HepG2 (cell line): ENCODE measurements at regions not wholly inside any gene's neighbourhood (a gene's known extent, or its start where the extent isn't known, plus 50 kb on each side); places are given as distances from the start of the nearest gene placed in this dataset.

ENCODE experiments used
- ATAC-seq: fragments of 200-7000 bp; cut with Tn5 transposase; 3 replicates; pipeline ENCODE4 v1.9.1; 2020; ENCODE audit warnings: mild to moderate bottlenecking, moderate library complexity
- BruUV-seq: library from RNA; stranded (reverse); fragments of 400-500 nt; replicated peaks from 2 replicates; lab custom pipeline; 2021; lab: Mats Ljungman, UMichigan
- CTCF ChIA-PET: fragments of 300-600 bp; formaldehyde crosslinking; extraction: SDS; loops from one replicate; lab custom pipeline; 2021; ENCODE audit warnings: low total read pairs, inconsistent platforms, low intra/inter-chr PET ratio; lab: Yijun Ruan, JAX
- POLR2A ChIA-PET: fragments of 350-600 bp; sonication (Branson Sonifier 250); formaldehyde crosslinking; loops from one replicate; lab custom pipeline; 2020; ENCODE audit warnings: antibody characterized with exemption, inconsistent platforms; lab: Yijun Ruan, JAX
- DNase-seq: peaks from one replicate; pipeline ENCODE4 v3.0.0-alpha.2; 2015; ENCODE audit warnings: low spot score
- FAIRE-seq: peaks from 3 replicates; lab custom pipeline; 2011; peaks lifted over from hg19 to GRCh38; lab: Jason Lieb, UNC
- H2AFZ ChIP-seq: one replicate; pipeline ENCODE4 v1.6.1; 2011; ENCODE audit warnings: low read length, inconsistent platforms
- H3K27ac ChIP-seq: fragments of 300-600 bp; 3 replicates; pipeline ENCODE4 v1.8.0; 2011; ENCODE audit warnings: mixed run types, mild to moderate bottlenecking, mixed read lengths, low read length, inconsistent platforms; ENCODE audit not compliant: insufficient read depth; ENCODE audit errors: extremely low read length
- H3K27me3 ChIP-seq, 2 experiments: fragments of 200-600 bp in 1 of 2; 2 replicates in 1 of 2; 3 replicates in 1 of 2; pipeline versions ENCODE4 v1.6.0 to v1.8.0; 2011; ENCODE audit warnings: low read length in 2 of 2, mild to moderate bottlenecking in 2 of 2, moderate library complexity in 2 of 2, inconsistent platforms in 1 of 2; ENCODE audit not compliant: insufficient read depth in 2 of 2, control insufficient read depth in 1 of 2
- H3K36me3 ChIP-seq, 2 experiments: fragments of 200-600 bp in 1 of 2; replicated peaks in 1 of 2; 2 replicates in 1 of 2; 3 replicates in 1 of 2; pipeline versions ENCODE4 v1.5.1 to v1.8.0; 2011; ENCODE audit warnings: low read length in 2 of 2, inconsistent platforms in 1 of 2; ENCODE audit not compliant: insufficient read depth in 2 of 2, control insufficient read depth in 1 of 2
- H3K4me1 ChIP-seq: 2 replicates; pipeline ENCODE4 v1.5.1; 2012; ENCODE audit warnings: low read length, inconsistent platforms; ENCODE audit not compliant: insufficient read depth
- H3K4me2 ChIP-seq: 2 replicates; pipeline ENCODE4 v1.6.0; 2011; ENCODE audit warnings: low read depth, low read length, inconsistent platforms
- H3K4me3 ChIP-seq, 3 experiments: fragments of 200-600 bp in 1 of 3; sonication (generic), shearing (Covaris generic) in 1 of 3; replicated peaks in 1 of 3; 2 replicates each; pipeline ENCODE4 v1.5.1; 2011 to 2016; ENCODE audit warnings: low read length in 3 of 3, inconsistent platforms in 2 of 3, low read depth in 2 of 3, mild to moderate bottlenecking in 2 of 3, control low read depth in 1 of 3, mixed read lengths in 1 of 3; ENCODE audit not compliant: insufficient read depth in 1 of 3
- H3K79me2 ChIP-seq: one replicate; pipeline ENCODE4 v1.6.1; 2011; ENCODE audit warnings: low read length, inconsistent platforms; ENCODE audit not compliant: insufficient read depth
- H3K9ac ChIP-seq: 2 replicates; pipeline ENCODE4 v1.6.0; 2011; ENCODE audit warnings: mild to moderate bottlenecking, low read depth, low read length, inconsistent platforms; ENCODE audit not compliant: insufficient read depth
- H3K9me3 ChIP-seq: 2 replicates; pipeline ENCODE4 v1.5.1; 2012; ENCODE audit warnings: mild to moderate bottlenecking, low read length
- H4K20me1 ChIP-seq: 2 replicates; pipeline ENCODE4 v1.6.0; 2011; ENCODE audit warnings: inconsistent platforms, mild to moderate bottlenecking, low read length, moderate library complexity; ENCODE audit not compliant: insufficient read depth
- ATF3 ChIP-seq: sonication (generic); formaldehyde crosslinking; IDR thresholded peaks from 2 replicates; pipeline ENCODE4 v1.4.0; 2020; ENCODE audit warnings: missing genetic modification reagents
- HOXA5 ChIP-seq: sonication (generic); formaldehyde crosslinking; IDR thresholded peaks from 2 replicates; pipeline ENCODE4 v1.4.0; 2020; ENCODE audit warnings: missing genetic modification reagents
- JDP2 ChIP-seq: sonication (generic); formaldehyde crosslinking; IDR thresholded peaks from 2 replicates; pipeline ENCODE4 v1.8.1; 2022; ENCODE audit warnings: missing genetic modification reagents, borderline replicate concordance
- LRRFIP1 ChIP-seq: sonication (generic); formaldehyde crosslinking; conservative IDR thresholded peaks from 2 replicates; pipeline ENCODE4 v1.4.0; 2020; ENCODE audit warnings: missing genetic modification reagents
- RFX1 ChIP-seq: fragments of 450-650 bp; IDR thresholded peaks from 2 replicates; pipeline ENCODE4 v1.6.1; 2017
- ZNF512B ChIP-seq: sonication (generic); formaldehyde crosslinking; IDR thresholded peaks from 2 replicates; pipeline ENCODE4 v1.5.1; 2020; ENCODE audit warnings: missing genetic modification reagents, mild to moderate bottlenecking, borderline replicate concordance
- WGBS: methylation state at CpG from one replicate; pipeline ENCODE4 v1.1.6; 2017; ENCODE audit warnings: low lambda C conversion rate; 5-methylcytosine and 5-hydroxymethylcytosine counted together
- in situ Hi-C: cut with HindIII; loops from 2 replicates; pipeline ENCODE4 v1.10.0; 2017; ENCODE audit warnings: low pct_unique_long_range_greater_than_20kb; ENCODE audit not compliant: extremely low pct_ligation_motif_present
- intact Hi-C: fragments of 100-400 bp; cut with micrococcal nuclease; formaldehyde crosslinking; loops from one replicate; pipeline ENCODE4 v1.10.0; 2022; ENCODE audit not compliant: unreplicated experiment
- TF ChIP-seq, protein P1 (sequence below): sonication (generic); formaldehyde crosslinking; IDR thresholded peaks from 2 replicates; pipeline ENCODE4 v1.4.0; 2020; ENCODE audit warnings: missing genetic modification reagents, borderline replicate concordance
- TF ChIP-seq, protein P2 (sequence below): sonication (generic); formaldehyde crosslinking; IDR thresholded peaks from 2 replicates; pipeline ENCODE4 v1.4.0; 2020; ENCODE audit warnings: missing genetic modification reagents
- TF ChIP-seq, protein P3 (sequence below): IDR thresholded peaks from 2 replicates; pipeline ENCODE4 v1.6.1; 2016

GRCh38 chr2:70380621-70381020 lies 78.8 kb upstream of the FAM136A start (continued):
- TF ChIP-seq, protein P1, sequence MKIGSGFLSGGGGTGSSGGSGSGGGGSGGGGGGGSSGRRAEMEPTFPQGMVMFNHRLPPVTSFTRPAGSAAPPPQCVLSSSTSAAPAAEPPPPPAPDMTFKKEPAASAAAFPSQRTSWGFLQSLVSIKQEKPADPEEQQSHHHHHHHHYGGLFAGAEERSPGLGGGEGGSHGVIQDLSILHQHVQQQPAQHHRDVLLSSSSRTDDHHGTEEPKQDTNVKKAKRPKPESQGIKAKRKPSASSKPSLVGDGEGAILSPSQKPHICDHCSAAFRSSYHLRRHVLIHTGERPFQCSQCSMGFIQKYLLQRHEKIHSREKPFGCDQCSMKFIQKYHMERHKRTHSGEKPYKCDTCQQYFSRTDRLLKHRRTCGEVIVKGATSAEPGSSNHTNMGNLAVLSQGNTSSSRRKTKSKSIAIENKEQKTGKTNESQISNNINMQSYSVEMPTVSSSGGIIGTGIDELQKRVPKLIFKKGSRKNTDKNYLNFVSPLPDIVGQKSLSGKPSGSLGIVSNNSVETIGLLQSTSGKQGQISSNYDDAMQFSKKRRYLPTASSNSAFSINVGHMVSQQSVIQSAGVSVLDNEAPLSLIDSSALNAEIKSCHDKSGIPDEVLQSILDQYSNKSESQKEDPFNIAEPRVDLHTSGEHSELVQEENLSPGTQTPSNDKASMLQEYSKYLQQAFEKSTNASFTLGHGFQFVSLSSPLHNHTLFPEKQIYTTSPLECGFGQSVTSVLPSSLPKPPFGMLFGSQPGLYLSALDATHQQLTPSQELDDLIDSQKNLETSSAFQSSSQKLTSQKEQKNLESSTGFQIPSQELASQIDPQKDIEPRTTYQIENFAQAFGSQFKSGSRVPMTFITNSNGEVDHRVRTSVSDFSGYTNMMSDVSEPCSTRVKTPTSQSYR = no peak
- no peak for TF ChIP-seq JDP2 (CRISPR knock-in tag)
- TF ChIP-seq, all 625 proteins: peak for 0

DNA sequence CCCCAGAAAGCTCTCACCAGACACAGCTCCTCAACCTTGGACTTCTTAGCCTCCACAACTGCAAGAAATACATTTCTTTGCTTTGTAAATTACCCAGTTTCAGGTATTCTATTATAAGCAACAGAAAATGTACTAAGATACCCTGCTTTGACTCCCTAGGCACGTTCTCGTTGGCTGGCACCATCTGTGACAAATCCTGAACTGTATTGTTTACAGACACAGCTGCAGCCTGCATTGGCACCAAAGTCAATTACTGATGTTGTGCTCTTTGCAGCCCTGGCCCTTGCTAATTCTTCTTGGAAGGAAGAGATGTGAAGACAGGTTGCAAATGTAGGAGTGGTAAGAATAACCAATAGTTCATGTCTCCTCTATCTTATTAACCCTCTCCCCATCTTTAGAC lies 72.7 kb upstream of the FAM136A start:
- CTCF ChIA-PET = no interaction called here
- Histone ChIP-seq H3K27me3 (no peaks in the 10 kb centered on the region), H4K20me1 (no peaks in the 10 kb centered on the region), H2AFZ (no peak overlapping the region), H3K9ac (no peak overlapping the region), H3K36me3 (no peaks in the 10 kb centered on the region), H3K4me2 (no peak overlapping the region), H3K27ac (no peak overlapping the region), H3K9me3 (no peaks in the 10 kb centered on the region), H3K4me1 (peaks cover 7% of the 10 kb centered on the region; the same call in 1 of the 2 replicates), H3K4me3 (no peak overlapping the region), H3K79me2 (no peaks in the 10 kb centered on the region)
- ATAC-seq = no peak
- in situ Hi-C loops (no loop called here), intact Hi-C loops (no loop called here)
- no TSS peak for BruUV-seq
- POLR2A ChIA-PET = no interaction called here
- 0% methylated on average over 2 of the region's 2 CpGs for WGBS
- no peak for FAIRE-seq
- DNase-seq = no peak
- TF ChIP-seq ZNF512B (CRISPR knock-in tag) (no peak), RFX1 (no peak), ATF3 (CRISPR knock-in tag) (no peak), HOXA5 (no peak), LRRFIP1 (CRISPR knock-in tag) (no peak)
- TF ChIP-seq, protein P2, sequence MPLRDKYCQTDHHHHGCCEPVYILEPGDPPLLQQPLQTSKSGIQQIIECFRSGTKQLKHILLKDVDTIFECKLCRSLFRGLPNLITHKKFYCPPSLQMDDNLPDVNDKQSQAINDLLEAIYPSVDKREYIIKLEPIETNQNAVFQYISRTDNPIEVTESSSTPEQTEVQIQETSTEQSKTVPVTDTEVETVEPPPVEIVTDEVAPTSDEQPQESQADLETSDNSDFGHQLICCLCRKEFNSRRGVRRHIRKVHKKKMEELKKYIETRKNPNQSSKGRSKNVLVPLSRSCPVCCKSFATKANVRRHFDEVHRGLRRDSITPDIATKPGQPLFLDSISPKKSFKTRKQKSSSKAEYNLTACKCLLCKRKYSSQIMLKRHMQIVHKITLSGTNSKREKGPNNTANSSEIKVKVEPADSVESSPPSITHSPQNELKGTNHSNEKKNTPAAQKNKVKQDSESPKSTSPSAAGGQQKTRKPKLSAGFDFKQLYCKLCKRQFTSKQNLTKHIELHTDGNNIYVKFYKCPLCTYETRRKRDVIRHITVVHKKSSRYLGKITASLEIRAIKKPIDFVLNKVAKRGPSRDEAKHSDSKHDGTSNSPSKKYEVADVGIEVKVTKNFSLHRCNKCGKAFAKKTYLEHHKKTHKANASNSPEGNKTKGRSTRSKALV (CRISPR knock-in tag) = no peak
- TF ChIP-seq, protein P3, sequence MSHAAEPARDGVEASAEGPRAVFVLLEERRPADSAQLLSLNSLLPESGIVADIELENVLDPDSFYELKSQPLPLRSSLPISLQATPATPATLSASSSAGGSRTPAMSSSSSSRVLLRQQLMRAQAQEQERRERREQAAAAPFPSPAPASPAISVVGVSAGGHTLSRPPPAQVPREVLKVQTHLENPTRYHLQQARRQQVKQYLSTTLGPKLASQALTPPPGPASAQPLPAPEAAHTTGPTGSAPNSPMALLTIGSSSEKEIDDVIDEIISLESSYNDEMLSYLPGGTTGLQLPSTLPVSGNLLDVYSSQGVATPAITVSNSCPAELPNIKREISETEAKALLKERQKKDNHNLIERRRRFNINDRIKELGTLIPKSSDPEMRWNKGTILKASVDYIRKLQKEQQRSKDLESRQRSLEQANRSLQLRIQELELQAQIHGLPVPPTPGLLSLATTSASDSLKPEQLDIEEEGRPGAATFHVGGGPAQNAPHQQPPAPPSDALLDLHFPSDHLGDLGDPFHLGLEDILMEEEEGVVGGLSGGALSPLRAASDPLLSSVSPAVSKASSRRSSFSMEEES (CRISPR knock-in tag) = no peak
